ENCODE measurements at regions not wholly inside any gene's neighbourhood (a gene's known extent, or its start where the extent isn't known, plus 50 kb on each side); places are given as distances from the start of the nearest gene placed in this dataset.

GRCh38 chr5:174425271-174425963 lies 299.0 kb upstream of the MSX2 start:
- no peak for TF ChIP-seq TAF1 (IDR thresholded peaks at IDR 0.05; ENCODE audit: low read depth, low read length)
- no peak for TF ChIP-seq ASH2L (IDR thresholded peaks at IDR 0.05; ENCODE audit: low read length)
- no peak for TF ChIP-seq CTCF (IDR thresholded peaks at IDR 0.05; ENCODE audit: control extremely low read depth in 1 of 3, insufficient read depth in 1 of 3, low read depth in 1 of 3, low read length in 3 of 3)
- TF ChIP-seq SIX5 (IDR thresholded peaks at IDR 0.05; ENCODE audit: low read depth, low read length) = no peak
- TF ChIP-seq SP4 (IDR thresholded peaks at IDR 0.05; ENCODE audit: low read length) = no peak
- no peak for TF ChIP-seq JUN (IDR thresholded peaks at IDR 0.05; ENCODE audit: low read depth, low read length)
- TF ChIP-seq GABPA (IDR thresholded peaks at IDR 0.05; ENCODE audit: borderline replicate concordance, insufficient read depth, low read length) = no peak
- no peak for TF ChIP-seq POLR2A (IDR thresholded peaks at IDR 0.05; ENCODE audit: control extremely low read depth in 1 of 2, low read depth in 2 of 2, low read length in 2 of 2)
